NCI-H2107 (cell line): ENCODE measurements at regions not wholly inside any gene's neighbourhood (a gene's known extent, or its start where the extent isn't known, plus 50 kb on each side); places are given as distances from the start of the nearest gene placed in this dataset.

ENCODE experiments used
- DNase-seq: peaks from one replicate; lab custom pipeline; 2025; lab: John Stamatoyannopoulos, UW

GRCh38 chr6:16974704-16975359, 127.0 kb upstream of the STMND1 start:
- DNase-seq: no peak

- no peak for DNase-seq
Measured at GRCh38 chr6:16974387-16974673, 127.5 kb upstream of the STMND1 start.

- no peak for DNase-seq
Measured at GRCh38 chr6:16973545-16974386, 128.1 kb upstream of the STMND1 start.

- no peak for DNase-seq
Measured at GRCh38 chr6:16973051-16973450, 128.8 kb upstream of the STMND1 start.

GRCh38 chr6:16972535-16972934, 129.3 kb upstream of the STMND1 start:
- DNase-seq: no peak

- no peak for DNase-seq
Measured at GRCh38 chr6:16969699-16970655, 131.9 kb upstream of the STMND1 start.

- DNase-seq: no peak
Measured at GRCh38 chr6:16968101-16968500, 133.7 kb upstream of the STMND1 start.

- DNase-seq: no peak
Measured at GRCh38 chr6:16967470-16967817, 134.4 kb upstream of the STMND1 start.

GRCh38 chr6:16966791-16967469, 134.9 kb upstream of the STMND1 start:
- DNase-seq: no peak

GRCh38 chr6:16965689-16966088, 136.2 kb upstream of the STMND1 start:
- DNase-seq: no peak

GRCh38 chr6:16964553-16965499, 137.0 kb upstream of the STMND1 start:
- no peak for DNase-seq

- no peak for DNase-seq
Measured at GRCh38 chr6:16961577-16961976, 140.3 kb upstream of the STMND1 start.

- no peak for DNase-seq
Measured at GRCh38 chr6:16959789-16960188, 142.1 kb upstream of the STMND1 start.

- no peak for DNase-seq
Measured at GRCh38 chr6:16956361-16956760, 145.5 kb upstream of the STMND1 start.

GRCh38 chr6:16955899-16956298, 146.0 kb upstream of the STMND1 start:
- no peak for DNase-seq

GRCh38 chr6:16953905-16954304, 147.9 kb upstream of the STMND1 start:
- DNase-seq: no peak

- DNase-seq: no peak
Measured at GRCh38 chr6:16953446-16953845, 148.4 kb upstream of the STMND1 start.

GRCh38 chr6:16950825-16951495, 150.9 kb upstream of the STMND1 start:
- DNase-seq: no peak

- DNase-seq: no peak
Measured at GRCh38 chr6:16950302-16950701, 151.5 kb upstream of the STMND1 start.

GRCh38 chr6:16949716-16950115, 152.1 kb upstream of the STMND1 start:
- DNase-seq: no peak
